ENCODE measurements at regions not wholly inside any gene's neighbourhood (a gene's known extent, or its start where the extent isn't known, plus 50 kb on each side); places are given as distances from the start of the nearest gene placed in this dataset.

- TF ChIP-seq, protein P1, sequence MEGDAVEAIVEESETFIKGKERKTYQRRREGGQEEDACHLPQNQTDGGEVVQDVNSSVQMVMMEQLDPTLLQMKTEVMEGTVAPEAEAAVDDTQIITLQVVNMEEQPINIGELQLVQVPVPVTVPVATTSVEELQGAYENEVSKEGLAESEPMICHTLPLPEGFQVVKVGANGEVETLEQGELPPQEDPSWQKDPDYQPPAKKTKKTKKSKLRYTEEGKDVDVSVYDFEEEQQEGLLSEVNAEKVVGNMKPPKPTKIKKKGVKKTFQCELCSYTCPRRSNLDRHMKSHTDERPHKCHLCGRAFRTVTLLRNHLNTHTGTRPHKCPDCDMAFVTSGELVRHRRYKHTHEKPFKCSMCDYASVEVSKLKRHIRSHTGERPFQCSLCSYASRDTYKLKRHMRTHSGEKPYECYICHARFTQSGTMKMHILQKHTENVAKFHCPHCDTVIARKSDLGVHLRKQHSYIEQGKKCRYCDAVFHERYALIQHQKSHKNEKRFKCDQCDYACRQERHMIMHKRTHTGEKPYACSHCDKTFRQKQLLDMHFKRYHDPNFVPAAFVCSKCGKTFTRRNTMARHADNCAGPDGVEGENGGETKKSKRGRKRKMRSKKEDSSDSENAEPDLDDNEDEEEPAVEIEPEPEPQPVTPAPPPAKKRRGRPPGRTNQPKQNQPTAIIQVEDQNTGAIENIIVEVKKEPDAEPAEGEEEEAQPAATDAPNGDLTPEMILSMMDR (IDR thresholded peaks at IDR 0.05; ENCODE audit: poor library complexity) = no peak
- TF ChIP-seq EZH2phosphoT487 (IDR thresholded peaks at IDR 0.05; ENCODE audit: low read depth, severe bottlenecking, unreplicated experiment) (no peak), EZH2 (IDR thresholded peaks at IDR 0.05; ENCODE audit: borderline replicate concordance) (no peak)
Measured at GRCh38 chr14:38880643-38881524, 222.2 kb downstream of the SEC23A start.
